Hepatic stellate cell (primary cell): ENCODE measurements at regions not wholly inside any gene's neighbourhood (a gene's known extent, or its start where the extent isn't known, plus 50 kb on each side); places are given as distances from the start of the nearest gene placed in this dataset.

Experiments used
- DNase-seq: peaks from one replicate; pipeline ENCODE4 v3.0.0; 2011; ENCODE audit warnings: low spot score

GRCh38 chr16:26658486-26658885 lies 408.2 kb upstream of the C16orf82 start:
- DNase-seq = no peak

GRCh38 chr16:26658915-26659314 lies 407.8 kb upstream of the C16orf82 start:
- DNase-seq = no peak

- DNase-seq = no peak
These were observed 402.6 kb upstream of the C16orf82 start for GRCh38 chr16:26664086-26664485.

- no peak for DNase-seq
These were observed 401.4 kb upstream of the C16orf82 start for GRCh38 chr16:26665166-26665939.

- DNase-seq = no peak
These were observed 400.2 kb upstream of the C16orf82 start for GRCh38 chr16:26666486-26666885.

GRCh38 chr16:26667307-26667706 lies 399.4 kb upstream of the C16orf82 start:
- DNase-seq = no peak

- no peak for DNase-seq
These were observed 398.7 kb upstream of the C16orf82 start for GRCh38 chr16:26668026-26668425.

- DNase-seq = no peak
These were observed 394.5 kb upstream of the C16orf82 start for GRCh38 chr16:26672206-26672605.

GRCh38 chr16:26673011-26673410 lies 393.7 kb upstream of the C16orf82 start:
- DNase-seq = no peak

GRCh38 chr16:26680671-26681070 lies 386.1 kb upstream of the C16orf82 start:
- DNase-seq = no peak

- DNase-seq = no peak
These were observed 378.6 kb upstream of the C16orf82 start for GRCh38 chr16:26688105-26688504.

GRCh38 chr16:26688699-26689098 lies 378.0 kb upstream of the C16orf82 start:
- DNase-seq = no peak

- no peak for DNase-seq
These were observed 374.1 kb upstream of the C16orf82 start for GRCh38 chr16:26692658-26693057.

- no peak for DNase-seq
These were observed 368.9 kb upstream of the C16orf82 start for GRCh38 chr16:26697807-26698206.

GRCh38 chr16:26700250-26700649 lies 366.5 kb upstream of the C16orf82 start:
- DNase-seq = no peak

GRCh38 chr16:26701243-26701886 lies 365.4 kb upstream of the C16orf82 start:
- no peak for DNase-seq

- no peak for DNase-seq
These were observed 361.4 kb upstream of the C16orf82 start for GRCh38 chr16:26705346-26705745.

GRCh38 chr16:26708428-26708827 lies 358.3 kb upstream of the C16orf82 start:
- DNase-seq = no peak

- DNase-seq = no peak
These were observed 357.6 kb upstream of the C16orf82 start for GRCh38 chr16:26709175-26709574.

- no peak for DNase-seq
These were observed 357.0 kb upstream of the C16orf82 start for GRCh38 chr16:26709754-26710153.

GRCh38 chr16:26710450-26710849 lies 356.3 kb upstream of the C16orf82 start:
- DNase-seq = no peak

- DNase-seq = no peak
These were observed 353.9 kb upstream of the C16orf82 start for GRCh38 chr16:26712876-26713275.

GRCh38 chr16:26715969-26716368 lies 350.8 kb upstream of the C16orf82 start:
- DNase-seq = no peak

- no peak for DNase-seq
These were observed 348.9 kb upstream of the C16orf82 start for GRCh38 chr16:26717826-26718225.
